Fibroblast of lung (primary cell): ENCODE measurements at regions not wholly inside any gene's neighbourhood (a gene's known extent, or its start where the extent isn't known, plus 50 kb on each side); places are given as distances from the start of the nearest gene placed in this dataset.

Experiments
- DNase-seq, 2 donors: peaks; one replicate each; pipeline versions ENCODE4 v3.0.0 to v3.0.0-alpha.2; 2010; ENCODE audit warnings: low read depth in 2 of 2
- H2AFZ ChIP-seq: 2 replicates; pipeline ENCODE4 v1.5.1; 2012; ENCODE audit warnings: low read length, control low read depth, inconsistent platforms
- H3K27ac ChIP-seq: 2 replicates; pipeline ENCODE4 v1.5.1; 2011; ENCODE audit warnings: low read length, control low read depth; ENCODE audit not compliant: insufficient read depth
- H3K27me3 ChIP-seq: 2 replicates; pipeline ENCODE4 v1.5.1; 2011; ENCODE audit warnings: mild to moderate bottlenecking, low read length; ENCODE audit not compliant: control insufficient read depth, insufficient read depth
- H3K36me3 ChIP-seq: 2 replicates; pipeline ENCODE4 v1.5.1; 2011; ENCODE audit warnings: low read length; ENCODE audit not compliant: control insufficient read depth, insufficient read depth
- H3K4me1 ChIP-seq: 2 replicates; pipeline ENCODE4 v1.5.1; 2011; ENCODE audit warnings: low read length; ENCODE audit not compliant: control insufficient read depth, insufficient read depth; ENCODE audit errors: extremely low read depth
- H3K4me2 ChIP-seq: 2 replicates; pipeline ENCODE4 v1.5.1; 2011; ENCODE audit warnings: low read length, control low read depth; ENCODE audit not compliant: insufficient read depth; ENCODE audit errors: extremely low read depth
- H3K4me3 ChIP-seq, 4 experiments: fragments of 200-600 bp in 1 of 4; sonication (generic) in 1 of 4; replicated peaks in 1 of 4; 2 replicates each; pipeline ENCODE4 v1.5.1; 2011 to 2016; ENCODE audit warnings: low read length in 4 of 4, low read depth in 3 of 4, mild to moderate bottlenecking in 3 of 4, control low read depth in 2 of 4, inconsistent platforms in 1 of 4, mixed read lengths in 1 of 4; ENCODE audit not compliant: insufficient read depth in 1 of 4; ENCODE audit errors: control extremely low read depth in 1 of 4
- H3K79me2 ChIP-seq: 2 replicates; pipeline ENCODE4 v1.5.1; 2012; ENCODE audit warnings: mild to moderate bottlenecking, low read length, inconsistent platforms; ENCODE audit not compliant: control insufficient read depth, insufficient read depth
- H3K9ac ChIP-seq: 2 replicates; pipeline ENCODE4 v1.5.1; 2011; ENCODE audit warnings: mild to moderate bottlenecking, low read length, control low read depth; ENCODE audit not compliant: insufficient read depth
- H3K9me3 ChIP-seq: 2 replicates; pipeline ENCODE4 v1.5.1; 2012; ENCODE audit warnings: low read depth, low read length; ENCODE audit not compliant: control insufficient read depth, insufficient read depth
- H4K20me1 ChIP-seq: 2 replicates; pipeline ENCODE4 v1.5.1; 2011; ENCODE audit warnings: low read length; ENCODE audit not compliant: control insufficient read depth, insufficient read depth; ENCODE audit errors: extremely low read depth
- CTCF ChIP-seq, 2 donors: IDR thresholded peaks in 1 of 2; conservative IDR thresholded peaks in 1 of 2; 1 replicate in 1 of 2; 2 replicates in 1 of 2; pipeline ENCODE4 v1.5.1; 2011 to 2012; ENCODE audit warnings: low read length in 2 of 2, control low read depth in 1 of 2, inconsistent platforms in 1 of 2, low read depth in 1 of 2, mild to moderate bottlenecking in 1 of 2
- EZH2 ChIP-seq: IDR thresholded peaks from 2 replicates; pipeline ENCODE4 v1.5.1; 2012; ENCODE audit warnings: low read length, control low read depth, mild to moderate bottlenecking; ENCODE audit errors: missing control alignments

GRCh38 chr9:103530934-103531333 is 535.8 kb downstream of the CYLC2 start:
- Histone ChIP-seq H3K9me3 (no peaks in the 10 kb centered on the region), H3K36me3 (no peaks in the 10 kb centered on the region), H3K79me2 (no peaks in the 10 kb centered on the region), H3K4me1 (no peaks in the 10 kb centered on the region), H3K27me3 (no peaks in the 10 kb centered on the region), H3K27ac (no peak overlapping the region), H3K9ac (no peak overlapping the region), H4K20me1 (no peaks in the 10 kb centered on the region), H3K4me2 (no peak overlapping the region), H2AFZ (no peak overlapping the region), H3K4me3 (no peak overlapping the region)
- no peak for TF ChIP-seq CTCF (conservative IDR thresholded peaks at IDR 0.05 in 1 of 2, IDR thresholded peaks at IDR 0.05 in 1 of 2; ENCODE audit: low read depth in 1 of 2, low read length in 2 of 2)
- TF ChIP-seq EZH2: no peak
- no peak for DNase-seq

- Histone ChIP-seq H3K9ac (no peak overlapping the region), H3K4me1 (no peaks in the 10 kb centered on the region), H2AFZ (no peak overlapping the region), H3K36me3 (no peaks in the 10 kb centered on the region), H3K27me3 (no peaks in the 10 kb centered on the region), H3K9me3 (no peaks in the 10 kb centered on the region), H3K4me2 (no peak overlapping the region), H3K27ac (no peak overlapping the region), H4K20me1 (no peaks in the 10 kb centered on the region), H3K79me2 (no peaks in the 10 kb centered on the region), H3K4me3 (no peak overlapping the region)
- DNase-seq: no peak
- TF ChIP-seq CTCF (conservative IDR thresholded peaks at IDR 0.05 in 1 of 2, IDR thresholded peaks at IDR 0.05 in 1 of 2; ENCODE audit: low read depth in 1 of 2, low read length in 2 of 2): no peak
- TF ChIP-seq EZH2: no peak
These were observed 538.2 kb downstream of the CYLC2 start for GRCh38 chr9:103533318-103533717.

GRCh38 chr9:103537426-103537825 is 542.3 kb downstream of the CYLC2 start:
- H3K4me1 ChIP-seq: no peaks in the 10 kb centered on the region
- H3K27me3 ChIP-seq: no peaks in the 10 kb centered on the region
- no peak overlapping the region for H3K4me2 ChIP-seq
- H3K79me2 ChIP-seq: no peaks in the 10 kb centered on the region
- H4K20me1 ChIP-seq: no peaks in the 10 kb centered on the region
- no peaks in the 10 kb centered on the region for H3K36me3 ChIP-seq
- H2AFZ ChIP-seq: no peak overlapping the region
- no peak for TF ChIP-seq CTCF (conservative IDR thresholded peaks at IDR 0.05 in 1 of 2, IDR thresholded peaks at IDR 0.05 in 1 of 2; ENCODE audit: low read depth in 1 of 2, low read length in 2 of 2)
- TF ChIP-seq EZH2: no peak
- H3K9me3 ChIP-seq: no peaks in the 10 kb centered on the region
- H3K4me3 ChIP-seq: no peak overlapping the region
- H3K9ac ChIP-seq: no peak overlapping the region
- no peak for DNase-seq
- no peak overlapping the region for H3K27ac ChIP-seq
